ENCODE measurements at regions not wholly inside any gene's neighbourhood (a gene's known extent, or its start where the extent isn't known, plus 50 kb on each side); places are given as distances from the start of the nearest gene placed in this dataset.

DNA sequence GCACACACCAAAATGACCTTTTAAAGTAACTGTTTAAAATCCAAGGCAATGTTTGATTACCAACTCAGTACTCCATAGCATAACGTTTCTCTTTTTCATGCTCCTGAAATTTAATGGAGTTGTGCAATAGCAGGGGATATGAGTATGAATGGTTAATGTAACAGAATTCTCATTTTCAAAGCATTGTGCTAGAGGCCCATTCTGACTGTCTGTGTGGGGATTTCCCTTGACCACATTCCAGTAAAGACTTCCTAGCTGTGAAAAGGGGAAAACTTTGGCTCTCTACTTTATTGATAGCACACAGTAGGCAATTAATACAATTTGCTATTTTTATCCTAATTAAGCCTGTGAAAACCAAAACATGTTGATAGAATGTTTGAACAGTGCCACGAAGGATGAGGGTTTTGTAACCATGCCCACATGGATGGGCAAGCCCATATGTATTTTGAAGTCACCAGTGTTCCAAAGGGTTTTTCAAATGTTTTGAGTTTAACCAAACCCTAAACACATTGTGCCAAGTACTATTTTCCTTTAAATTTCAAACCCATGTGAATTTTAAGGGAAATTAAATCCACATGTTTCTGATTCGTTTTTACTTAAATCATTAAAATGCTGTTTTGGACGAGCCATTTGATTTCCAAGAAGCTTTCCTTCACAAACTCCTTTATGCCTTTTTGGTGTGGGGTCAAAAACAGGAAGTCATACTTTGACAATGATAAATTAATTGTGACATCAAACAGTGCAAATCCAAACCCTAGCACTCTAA lies 261.2 kb downstream of the SHOX2 start:
- CTCF ChIA-PET: interaction anchor here (0.6 to 0.8 kb wide), 2 partner anchors 138 to 241 kb away, joined by 3 read pairs; no protein-coding TSS in a partner anchor
- no peaks in the 10 kb centered on the region for H3K27me3 ChIP-seq (ENCODE audit: control insufficient read depth, insufficient read depth, low read length)
- no peak for TF ChIP-seq CTCF (IDR thresholded peaks at IDR 0.05; ENCODE audit: low read depth, low read length)
- H3K4me3 ChIP-seq (ENCODE audit: low read depth, low read length): no peak overlapping the region
- POLR2A ChIA-PET: no interaction called here
- DNase-seq (ENCODE audit: low read depth, low spot score): no peak
- no peak overlapping the region for H3K27ac ChIP-seq (ENCODE audit: low read depth, low read length)
- no peaks in the 10 kb centered on the region for H3K9me3 ChIP-seq (ENCODE audit: control insufficient read depth, insufficient read depth, low read length)

DNA sequence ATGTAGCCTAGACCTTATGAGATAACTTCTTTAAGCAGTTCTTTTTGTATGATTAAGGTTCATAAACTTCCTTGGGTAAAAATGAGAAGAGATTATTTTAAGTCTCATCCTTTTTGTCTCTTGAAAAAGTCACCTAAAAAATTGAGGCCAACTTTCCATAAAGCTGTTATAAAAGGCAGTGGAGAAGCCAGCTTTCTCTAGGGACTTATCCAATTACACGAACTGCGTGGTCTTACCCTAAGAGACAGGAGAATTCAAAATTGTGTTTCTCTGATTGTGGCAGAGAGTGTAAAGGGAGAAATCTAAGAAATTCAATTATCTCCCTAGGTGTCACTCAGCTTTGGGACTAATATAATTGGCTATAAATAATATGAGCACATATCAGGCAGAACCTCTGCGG lies 262.0 kb downstream of the SHOX2 start:
- POLR2A ChIA-PET: no interaction called here
- TF ChIP-seq CTCF (IDR thresholded peaks at IDR 0.05; ENCODE audit: low read depth, low read length): no peak
- DNase-seq (ENCODE audit: low read depth, low spot score): no peak
- no peaks in the 10 kb centered on the region for H3K27me3 ChIP-seq (ENCODE audit: control insufficient read depth, insufficient read depth, low read length)
- H3K27ac ChIP-seq (ENCODE audit: low read depth, low read length): no peak overlapping the region
- H3K9me3 ChIP-seq (ENCODE audit: control insufficient read depth, insufficient read depth, low read length): no peaks in the 10 kb centered on the region
- CTCF ChIA-PET: no interaction called here
- no peak overlapping the region for H3K4me3 ChIP-seq (ENCODE audit: low read depth, low read length)

GRCh38 chr3:157841029-157841428 lies 265.2 kb downstream of the SHOX2 start:
- TF ChIP-seq CTCF (IDR thresholded peaks at IDR 0.05; ENCODE audit: low read depth, low read length): no peak
- POLR2A ChIA-PET: no interaction called here
- no peak for DNase-seq (ENCODE audit: low read depth, low spot score)
- H3K9me3 ChIP-seq (ENCODE audit: control insufficient read depth, insufficient read depth, low read length): no peaks in the 10 kb centered on the region; the same call in 1 of the 2 replicates
- no peak overlapping the region for H3K27ac ChIP-seq (ENCODE audit: low read depth, low read length)
- H3K4me3 ChIP-seq (ENCODE audit: low read depth, low read length): no peak overlapping the region
- H3K27me3 ChIP-seq (ENCODE audit: control insufficient read depth, insufficient read depth, low read length): no peaks in the 10 kb centered on the region
- CTCF ChIA-PET: no interaction called here

DNA sequence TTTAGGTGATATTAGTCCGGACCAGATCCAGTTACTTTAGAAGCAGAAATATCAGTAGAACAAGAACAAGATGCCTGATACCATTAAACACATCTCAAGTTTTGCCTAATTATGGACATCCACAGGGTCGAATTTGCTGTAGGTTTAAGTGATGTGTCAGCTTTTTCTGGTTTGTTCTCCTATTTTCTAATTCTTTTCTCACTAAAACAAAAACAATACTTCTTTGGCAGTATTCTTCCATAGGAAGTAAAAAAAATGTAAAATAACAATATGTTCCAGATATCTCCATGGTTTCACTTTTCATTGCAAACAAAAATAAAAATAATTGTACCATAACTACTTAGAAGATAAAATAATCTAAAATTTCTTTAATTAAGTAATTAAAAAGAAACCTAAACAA lies 265.7 kb downstream of the SHOX2 start:
- H3K27ac ChIP-seq (ENCODE audit: low read depth, low read length): no peak overlapping the region

More for the DNA sequence above, 265.7 kb downstream of the SHOX2 start:
- CTCF ChIA-PET: no interaction called here
- DNase-seq (ENCODE audit: low read depth, low spot score): no peak
- POLR2A ChIA-PET: no interaction called here
- H3K27me3 ChIP-seq (ENCODE audit: control insufficient read depth, insufficient read depth, low read length): no peaks in the 10 kb centered on the region
- no peaks in the 10 kb centered on the region; the same call in 1 of the 2 replicates for H3K9me3 ChIP-seq (ENCODE audit: control insufficient read depth, insufficient read depth, low read length)
- H3K4me3 ChIP-seq (ENCODE audit: low read depth, low read length): no peak overlapping the region
- TF ChIP-seq CTCF (IDR thresholded peaks at IDR 0.05; ENCODE audit: low read depth, low read length): no peak

All from AG04450 (cell line).